IMR-90 (cell line): ENCODE measurements at regions not wholly inside any gene's neighbourhood (a gene's known extent, or its start where the extent isn't known, plus 50 kb on each side); places are given as distances from the start of the nearest gene placed in this dataset.
"Not testable (repeated sequence)": the region's sequence is repeated elsewhere in the genome, so short reads cannot be mapped to it uniquely, and the experiment has no call there.

Experiments used
- ATAC-seq: fragments of 200-7000 bp; cut with Tn5 transposase; 2 replicates; pipeline ENCODE4 v1.9.1; 2020; ENCODE audit warnings: low read depth, mild to moderate bottlenecking, moderate library complexity
- BruUV-seq: library from RNA; stranded (reverse); fragments of 400-500 nt; replicated peaks from 2 replicates; lab custom pipeline; 2021; lab: Mats Ljungman, UMichigan
- CTCF ChIA-PET: fragments of 300-600 bp; formaldehyde crosslinking; extraction: SDS; loops from one replicate; lab custom pipeline; 2021; ENCODE audit warnings: antibody characterized with exemption; lab: Yijun Ruan, JAX
- POLR2A ChIA-PET: fragments of 300-600 bp; sonication (Branson Sonifier 250); formaldehyde crosslinking; loops from one replicate; lab custom pipeline; 2022; ENCODE audit warnings: antibody characterized with exemption; ENCODE audit not compliant: unreplicated experiment; lab: Charles Lee
- DNase-seq: peaks from one replicate; pipeline ENCODE4 v3.0.0; 2013
- H2AFZ ChIP-seq: replicated peaks from 2 replicates; pipeline ENCODE3; 2013; ENCODE audit warnings: low read length, mild to moderate bottlenecking; ENCODE audit not compliant: poor library complexity
- H2AK5ac ChIP-seq: 2 replicates; pipeline ENCODE4 v1.6.1; 2013; ENCODE audit warnings: low read depth, low read length, inconsistent platforms
- H2AK9ac ChIP-seq: replicated peaks from 2 replicates; pipeline ENCODE3; 2013; ENCODE audit warnings: mild to moderate bottlenecking, low read depth, low read length, moderate library complexity; ENCODE audit not compliant: poor library complexity
- H2BK120ac ChIP-seq: 2 replicates; pipeline ENCODE4 v1.6.1; 2013; ENCODE audit warnings: low read depth, low read length, inconsistent platforms
- H2BK15ac ChIP-seq: 3 replicates; pipeline ENCODE4 v1.6.1; 2013; ENCODE audit warnings: low read depth, low read length, inconsistent platforms
- H2BK20ac ChIP-seq: 2 replicates; pipeline ENCODE4 v1.6.1; 2013; ENCODE audit warnings: low read depth, mild to moderate bottlenecking, inconsistent platforms, low read length, moderate library complexity
- H2BK5ac ChIP-seq: 2 replicates; pipeline ENCODE4 v1.6.1; 2013; ENCODE audit warnings: mild to moderate bottlenecking, low read depth, low read length, inconsistent platforms; ENCODE audit not compliant: poor library complexity, severe bottlenecking
- H3K14ac ChIP-seq: replicated peaks from 2 replicates; pipeline ENCODE4 v1.6.1; 2013; ENCODE audit warnings: low read depth, low read length, inconsistent platforms
- H3K18ac ChIP-seq: 2 replicates; pipeline ENCODE4 v1.6.1; 2013; ENCODE audit warnings: low read depth, low read length, control low read depth
- H3K23ac ChIP-seq: 2 replicates; pipeline ENCODE4 v1.6.1; 2013; ENCODE audit warnings: low read depth, low read length, inconsistent platforms
- H3K27ac ChIP-seq: 2 replicates; pipeline ENCODE4 v1.5.1; 2013; ENCODE audit warnings: mild to moderate bottlenecking, control low read depth, low read length; ENCODE audit not compliant: insufficient read depth
- H3K27me3 ChIP-seq: 2 replicates; pipeline ENCODE4 v1.6.1; 2013; ENCODE audit warnings: low read length; ENCODE audit not compliant: control insufficient read depth, insufficient read depth
- H3K36me3 ChIP-seq: 2 replicates; pipeline ENCODE4 v1.6.1; 2013; ENCODE audit warnings: low read length, mixed read lengths; ENCODE audit not compliant: control insufficient read depth, insufficient read depth
- H3K4ac ChIP-seq: 2 replicates; pipeline ENCODE4 v1.6.1; 2013; ENCODE audit warnings: low read depth, low read length, inconsistent platforms
- H3K4me1 ChIP-seq: 2 replicates; pipeline ENCODE4 v1.6.1; 2013; ENCODE audit warnings: low read length, mixed read lengths; ENCODE audit not compliant: control insufficient read depth, insufficient read depth
- H3K4me2 ChIP-seq: 2 replicates; pipeline ENCODE4 v1.6.1; 2013; ENCODE audit warnings: low read depth, mild to moderate bottlenecking, control low read depth, low read length, moderate library complexity
- H3K4me3 ChIP-seq: 2 replicates; pipeline ENCODE4 v1.5.1; 2013; ENCODE audit warnings: low read depth, mild to moderate bottlenecking, control low read depth, low read length, moderate library complexity; ENCODE audit not compliant: insufficient read depth
- H3K56ac ChIP-seq: 2 replicates; pipeline ENCODE4 v1.6.1; 2013; ENCODE audit warnings: low read length, inconsistent platforms; ENCODE audit not compliant: insufficient read depth; ENCODE audit errors: extremely low read depth
- H3K79me1 ChIP-seq, 2 experiments: 2 replicates each; pipeline ENCODE4 v1.6.1; 2013; ENCODE audit warnings: low read length in 2 of 2, inconsistent platforms in 1 of 2, low read depth in 1 of 2
- H3K9ac ChIP-seq: 2 replicates; pipeline ENCODE4 v1.6.1; 2013; ENCODE audit warnings: low read depth, low read length, control low read depth
- H3K9me1 ChIP-seq: 2 replicates; pipeline ENCODE4 v1.6.1; 2013; ENCODE audit warnings: low read length, inconsistent platforms; ENCODE audit not compliant: insufficient read depth
- H3K9me3 ChIP-seq: 2 replicates; pipeline ENCODE4 v1.6.1; 2013; ENCODE audit warnings: low read length; ENCODE audit not compliant: control insufficient read depth, insufficient read depth
- H4K20me1 ChIP-seq: 2 replicates; pipeline ENCODE4 v1.6.1; 2013; ENCODE audit warnings: low read length, inconsistent platforms; ENCODE audit not compliant: insufficient read depth
- H4K5ac ChIP-seq: 2 replicates; pipeline ENCODE4 v1.6.1; 2013; ENCODE audit warnings: mild to moderate bottlenecking, low read depth, low read length, control low read depth
- H4K8ac ChIP-seq, 2 experiments: 2 replicates each; pipeline ENCODE4 v1.6.1; 2013; ENCODE audit warnings: low read depth in 2 of 2, low read length in 2 of 2, control low read depth in 1 of 2, inconsistent platforms in 1 of 2
- H4K91ac ChIP-seq: 2 replicates; pipeline ENCODE4 v1.6.1; 2013; ENCODE audit warnings: low read depth, low read length, inconsistent platforms; ENCODE audit not compliant: insufficient read depth
- WGBS, 2 experiments: methylation state at CpG; one replicate each; pipeline versions ENCODE4 v1.1.5 to v1.1.7; 2013; ENCODE audit warnings: missing lambda C conversion rate in 2 of 2; ENCODE audit not compliant: insufficient read length in 1 of 2; ENCODE audit errors: extremely low coverage in 2 of 2; 5-methylcytosine and 5-hydroxymethylcytosine counted together
- dilution Hi-C: fragments of 300-500 bp; cut with HindIII; formaldehyde crosslinking; loops from one replicate; pipeline ENCODE4 v1.14.3; 2018; ENCODE audit warnings: low sequenced_read_pairs; ENCODE audit not compliant: unreplicated experiment
- in situ Hi-C: fragments of 300-500 bp; cut with MboI; formaldehyde crosslinking; loops from 3 replicates; pipeline ENCODE4 v1.14.3; 2019; ENCODE audit warnings: low sequenced_read_pairs, inconsistent platforms, mixed read lengths
- intact Hi-C: fragments of 100-400 bp; cut with micrococcal nuclease; formaldehyde crosslinking; loops from 2 replicates; pipeline ENCODE4 v1.10.0; 2022

DNA sequence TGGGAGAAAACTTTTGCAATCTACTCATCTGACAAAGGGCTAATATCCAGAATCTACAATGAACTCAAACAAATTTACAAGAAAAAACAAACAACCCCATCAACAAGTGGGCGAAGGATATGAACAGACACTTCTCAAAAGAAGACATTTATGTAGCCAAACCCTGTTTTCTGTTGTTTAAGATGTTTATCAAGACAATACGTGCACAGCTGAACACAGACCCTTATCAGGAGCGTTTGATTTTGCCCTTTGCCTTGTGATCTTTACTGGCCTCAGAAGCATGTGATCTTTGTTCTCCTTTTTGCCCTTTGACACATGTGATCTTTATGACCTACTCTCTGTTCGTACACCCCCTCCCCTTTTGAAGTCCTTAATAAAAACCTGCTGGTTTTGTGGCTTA, 83.7 kb downstream of the VCAM1 start:
- H3K4me2 ChIP-seq, H3K79me1 ChIP-seq, H3K9ac ChIP-seq, H3K9me3 ChIP-seq, H3K4me1 ChIP-seq, H3K9me1 ChIP-seq, dilution Hi-C loops, H2AK5ac ChIP-seq, BruUV-seq, DNase-seq, H3K14ac ChIP-seq, CTCF ChIA-PET, H3K18ac ChIP-seq, H2AFZ ChIP-seq, H3K56ac ChIP-seq, H2BK120ac ChIP-seq, H3K23ac ChIP-seq, ATAC-seq, intact Hi-C loops, H3K4me3 ChIP-seq, H3K4ac ChIP-seq, H2BK5ac ChIP-seq, H3K36me3 ChIP-seq, H4K20me1 ChIP-seq, H3K27ac ChIP-seq, H4K91ac ChIP-seq, H4K5ac ChIP-seq, in situ Hi-C loops, H2BK15ac ChIP-seq, H2BK20ac ChIP-seq, H2AK9ac ChIP-seq, POLR2A ChIA-PET, H4K8ac ChIP-seq, H3K27me3 ChIP-seq: not testable (repeated sequence)
- WGBS, 2 experiments: 77% methylated on average over 3 of the region's 4 CpGs; no CpG with 5 or more reads in 1 of the 2 experiments
